Transverse colon (tissue), 3 donors: ENCODE measurements at regions not wholly inside any gene's neighbourhood (a gene's known extent, or its start where the extent isn't known, plus 50 kb on each side); places are given as distances from the start of the nearest gene placed in this dataset.

Experiments used
- POLR2A ChIP-seq: fragments of 450-650 bp; IDR thresholded peaks from one replicate; pipeline ENCODE4 v1.6.1; 2016; ENCODE audit warnings: antibody characterized with exemption, mild to moderate bottlenecking, moderate library complexity
- TF ChIP-seq, protein P1 (sequence below), 5 experiments: fragments of 200-600 bp in 3 of 5; fragments of 450-650 bp in 2 of 5; sonication (generic) in 3 of 5; IDR thresholded peaks; 1 replicate in 2 of 5; 2 replicates in 3 of 5; pipeline ENCODE4 v1.5.1; 2016 to 2017; ENCODE audit warnings: antibody characterized with exemption in 5 of 5, inconsistent platforms in 3 of 5, mild to moderate bottlenecking in 2 of 5, moderate library complexity in 1 of 5

- TF ChIP-seq, protein P1, sequence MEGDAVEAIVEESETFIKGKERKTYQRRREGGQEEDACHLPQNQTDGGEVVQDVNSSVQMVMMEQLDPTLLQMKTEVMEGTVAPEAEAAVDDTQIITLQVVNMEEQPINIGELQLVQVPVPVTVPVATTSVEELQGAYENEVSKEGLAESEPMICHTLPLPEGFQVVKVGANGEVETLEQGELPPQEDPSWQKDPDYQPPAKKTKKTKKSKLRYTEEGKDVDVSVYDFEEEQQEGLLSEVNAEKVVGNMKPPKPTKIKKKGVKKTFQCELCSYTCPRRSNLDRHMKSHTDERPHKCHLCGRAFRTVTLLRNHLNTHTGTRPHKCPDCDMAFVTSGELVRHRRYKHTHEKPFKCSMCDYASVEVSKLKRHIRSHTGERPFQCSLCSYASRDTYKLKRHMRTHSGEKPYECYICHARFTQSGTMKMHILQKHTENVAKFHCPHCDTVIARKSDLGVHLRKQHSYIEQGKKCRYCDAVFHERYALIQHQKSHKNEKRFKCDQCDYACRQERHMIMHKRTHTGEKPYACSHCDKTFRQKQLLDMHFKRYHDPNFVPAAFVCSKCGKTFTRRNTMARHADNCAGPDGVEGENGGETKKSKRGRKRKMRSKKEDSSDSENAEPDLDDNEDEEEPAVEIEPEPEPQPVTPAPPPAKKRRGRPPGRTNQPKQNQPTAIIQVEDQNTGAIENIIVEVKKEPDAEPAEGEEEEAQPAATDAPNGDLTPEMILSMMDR (IDR thresholded peaks at IDR 0.05), result no peak
- no peak for TF ChIP-seq POLR2A
These were observed 489.3 kb downstream of the NXPH1 start for GRCh38 chr7:8922726-8923125.
